ENCODE measurements at regions not wholly inside any gene's neighbourhood (a gene's known extent, or its start where the extent isn't known, plus 50 kb on each side); places are given as distances from the start of the nearest gene placed in this dataset.
"Not testable (repeated sequence)": the region's sequence is repeated elsewhere in the genome, so short reads cannot be mapped to it uniquely, and the experiment has no call there.

- DNase-seq = not testable (repeated sequence)
Observed at GRCh38 chr3:75611724-75612460, 52.2 kb upstream of the FRG2C start.
